ENCODE measurements at regions not wholly inside any gene's neighbourhood (a gene's known extent, or its start where the extent isn't known, plus 50 kb on each side); places are given as distances from the start of the nearest gene placed in this dataset.

- H3K4me3 ChIP-seq (ENCODE audit: low read depth, low read length): no peak overlapping the region
- TF ChIP-seq, protein P1, sequence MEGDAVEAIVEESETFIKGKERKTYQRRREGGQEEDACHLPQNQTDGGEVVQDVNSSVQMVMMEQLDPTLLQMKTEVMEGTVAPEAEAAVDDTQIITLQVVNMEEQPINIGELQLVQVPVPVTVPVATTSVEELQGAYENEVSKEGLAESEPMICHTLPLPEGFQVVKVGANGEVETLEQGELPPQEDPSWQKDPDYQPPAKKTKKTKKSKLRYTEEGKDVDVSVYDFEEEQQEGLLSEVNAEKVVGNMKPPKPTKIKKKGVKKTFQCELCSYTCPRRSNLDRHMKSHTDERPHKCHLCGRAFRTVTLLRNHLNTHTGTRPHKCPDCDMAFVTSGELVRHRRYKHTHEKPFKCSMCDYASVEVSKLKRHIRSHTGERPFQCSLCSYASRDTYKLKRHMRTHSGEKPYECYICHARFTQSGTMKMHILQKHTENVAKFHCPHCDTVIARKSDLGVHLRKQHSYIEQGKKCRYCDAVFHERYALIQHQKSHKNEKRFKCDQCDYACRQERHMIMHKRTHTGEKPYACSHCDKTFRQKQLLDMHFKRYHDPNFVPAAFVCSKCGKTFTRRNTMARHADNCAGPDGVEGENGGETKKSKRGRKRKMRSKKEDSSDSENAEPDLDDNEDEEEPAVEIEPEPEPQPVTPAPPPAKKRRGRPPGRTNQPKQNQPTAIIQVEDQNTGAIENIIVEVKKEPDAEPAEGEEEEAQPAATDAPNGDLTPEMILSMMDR (IDR thresholded peaks at IDR 0.05; ENCODE audit: insufficient read depth, low read depth, low read length, missing control alignments): no peak
- no peak for DNase-seq (ENCODE audit: low read depth)
Measured at GRCh38 chr9:83178717-83179116, 115.8 kb upstream of the RASEF start.

- TF ChIP-seq, protein P1 (IDR thresholded peaks at IDR 0.05; ENCODE audit: insufficient read depth, low read depth, low read length, missing control alignments): no peak
- no peak for DNase-seq (ENCODE audit: low read depth)
- no peak overlapping the region for H3K4me3 ChIP-seq (ENCODE audit: low read depth, low read length)
Measured at GRCh38 chr9:83177747-83178146, 114.8 kb upstream of the RASEF start.

GRCh38 chr9:83167126-83167525, 104.2 kb upstream of the RASEF start:
- TF ChIP-seq, protein P1 (IDR thresholded peaks at IDR 0.05; ENCODE audit: insufficient read depth, low read depth, low read length, missing control alignments): no peak
- DNase-seq (ENCODE audit: low read depth): no peak
- no peak overlapping the region for H3K4me3 ChIP-seq (ENCODE audit: low read depth, low read length)

DNA sequence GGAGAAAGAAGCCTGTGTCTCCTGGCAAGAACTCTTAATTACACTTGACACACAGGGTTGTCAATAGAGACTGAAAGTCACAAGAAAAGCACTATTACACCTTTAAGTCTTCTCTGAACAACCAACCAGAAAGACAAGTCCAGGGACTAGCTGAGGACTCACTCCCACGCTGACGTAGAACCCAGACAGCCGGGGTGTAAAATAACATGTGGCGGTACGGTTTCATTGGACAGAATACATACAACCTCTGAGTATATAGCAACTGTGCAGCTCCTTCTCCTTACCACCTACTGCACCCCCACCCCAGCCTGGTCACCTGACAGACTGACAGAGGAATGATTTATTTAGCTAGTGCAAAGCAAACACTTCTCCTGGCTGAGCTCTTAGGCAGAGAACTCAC, 103.4 kb upstream of the RASEF start:
- TF ChIP-seq, protein P1 (IDR thresholded peaks at IDR 0.05; ENCODE audit: insufficient read depth, low read depth, low read length, missing control alignments): no peak
- DNase-seq (ENCODE audit: low read depth): no peak
- H3K4me3 ChIP-seq (ENCODE audit: low read depth, low read length): no peak overlapping the region

DNA sequence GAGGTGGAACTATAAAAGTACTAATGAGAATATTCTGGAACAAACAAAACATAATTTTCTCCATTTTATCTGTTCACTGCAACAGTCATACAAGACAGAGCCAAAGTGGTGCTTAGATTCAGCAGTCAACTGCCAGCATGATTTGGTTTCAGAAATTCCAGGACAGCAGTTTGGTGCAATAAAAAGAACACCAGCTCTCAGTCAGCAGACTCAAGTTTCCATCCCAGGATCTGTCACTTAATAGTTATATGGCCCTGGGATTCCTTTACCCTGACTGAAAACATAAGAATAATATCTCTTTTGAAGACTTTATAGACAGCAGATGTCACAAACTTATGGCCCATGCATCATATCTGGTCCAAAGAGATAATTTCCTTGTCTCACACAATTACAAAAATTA, 92.8 kb upstream of the RASEF start:
- H3K4me3 ChIP-seq (ENCODE audit: low read depth, low read length): no peak overlapping the region
- no peak for DNase-seq (ENCODE audit: low read depth)
- TF ChIP-seq, protein P1 (IDR thresholded peaks at IDR 0.05; ENCODE audit: insufficient read depth, low read depth, low read length, missing control alignments): no peak

DNA sequence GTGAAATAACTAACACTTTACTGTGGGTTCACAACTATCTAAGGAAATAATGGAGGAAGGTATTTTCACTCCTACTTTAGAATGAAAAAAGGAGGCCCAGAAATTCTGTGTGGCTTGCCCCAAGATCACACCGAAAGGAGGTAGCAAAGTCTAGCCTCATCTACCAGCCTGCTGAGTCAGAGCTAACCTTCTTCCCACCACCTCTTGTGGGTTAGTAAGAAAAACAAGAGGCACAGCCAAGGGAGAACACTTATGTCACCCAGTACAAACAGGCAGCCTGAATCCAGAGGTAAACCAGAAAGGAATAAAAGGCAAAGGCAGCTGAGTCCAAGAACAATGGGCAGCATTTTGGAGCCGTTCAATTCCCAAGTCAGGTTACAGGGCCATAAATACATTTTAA, 91.9 kb upstream of the RASEF start:
- H3K4me3 ChIP-seq (ENCODE audit: low read depth, low read length): no peak overlapping the region
- peak; percentile 36 for DNase-seq (ENCODE audit: low read depth)
- TF ChIP-seq, protein P1 (IDR thresholded peaks at IDR 0.05; ENCODE audit: insufficient read depth, low read depth, low read length, missing control alignments): no peak

GRCh38 chr9:83154087-83154736, 91.3 kb upstream of the RASEF start:
- peak; percentile 73 for DNase-seq (ENCODE audit: low read depth)
- H3K4me3 ChIP-seq (ENCODE audit: low read depth, low read length): no peak overlapping the region
- TF ChIP-seq, protein P1 (IDR thresholded peaks at IDR 0.05; ENCODE audit: insufficient read depth, low read depth, low read length, missing control alignments): no peak
